ENCODE measurements at regions not wholly inside any gene's neighbourhood (a gene's known extent, or its start where the extent isn't known, plus 50 kb on each side); places are given as distances from the start of the nearest gene placed in this dataset.

DNA sequence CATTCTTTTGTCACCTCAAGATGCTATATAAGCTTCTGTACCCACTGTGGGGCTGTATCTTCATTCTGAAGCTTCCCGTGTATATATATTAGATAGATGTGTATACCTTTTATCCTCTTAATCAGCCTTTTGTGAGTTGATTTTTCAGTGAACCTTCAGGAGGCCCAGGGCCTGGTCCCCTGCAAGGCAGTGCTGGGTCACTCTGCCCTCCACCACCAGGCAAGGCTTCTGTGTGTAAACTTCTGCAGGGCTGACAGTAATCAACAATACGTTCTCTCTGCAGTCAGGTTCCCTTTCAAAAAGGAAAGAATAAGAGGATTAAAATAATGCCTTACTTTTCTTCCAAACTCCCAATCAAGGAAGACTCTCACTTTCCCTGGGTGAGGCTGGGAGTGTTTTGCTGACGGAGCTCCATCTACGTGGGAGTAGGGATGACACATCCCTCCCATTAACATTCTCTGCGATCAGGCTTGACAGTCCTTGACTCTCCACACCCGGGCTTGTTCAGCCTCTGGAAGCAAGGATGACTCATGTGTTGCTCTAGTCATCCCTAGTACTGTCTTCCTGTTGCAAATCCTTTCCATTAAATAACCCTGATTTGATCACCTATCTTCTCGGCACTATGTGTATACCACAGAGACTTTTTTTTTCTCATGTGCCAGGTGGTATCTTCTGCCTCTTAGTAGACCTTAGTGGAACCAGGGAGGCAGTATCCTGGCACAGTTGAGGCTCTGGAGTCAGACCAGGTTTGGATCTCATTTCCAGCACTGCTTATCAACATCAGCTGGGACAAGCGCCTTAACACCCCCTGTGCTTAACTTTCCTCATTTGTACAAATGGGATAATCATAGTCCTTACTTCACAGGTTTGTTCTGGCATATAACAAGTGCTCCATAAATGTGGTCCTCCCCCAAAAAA lies 70.3 kb upstream of the KCNK1 start:
- TF ChIP-seq, protein P1, sequence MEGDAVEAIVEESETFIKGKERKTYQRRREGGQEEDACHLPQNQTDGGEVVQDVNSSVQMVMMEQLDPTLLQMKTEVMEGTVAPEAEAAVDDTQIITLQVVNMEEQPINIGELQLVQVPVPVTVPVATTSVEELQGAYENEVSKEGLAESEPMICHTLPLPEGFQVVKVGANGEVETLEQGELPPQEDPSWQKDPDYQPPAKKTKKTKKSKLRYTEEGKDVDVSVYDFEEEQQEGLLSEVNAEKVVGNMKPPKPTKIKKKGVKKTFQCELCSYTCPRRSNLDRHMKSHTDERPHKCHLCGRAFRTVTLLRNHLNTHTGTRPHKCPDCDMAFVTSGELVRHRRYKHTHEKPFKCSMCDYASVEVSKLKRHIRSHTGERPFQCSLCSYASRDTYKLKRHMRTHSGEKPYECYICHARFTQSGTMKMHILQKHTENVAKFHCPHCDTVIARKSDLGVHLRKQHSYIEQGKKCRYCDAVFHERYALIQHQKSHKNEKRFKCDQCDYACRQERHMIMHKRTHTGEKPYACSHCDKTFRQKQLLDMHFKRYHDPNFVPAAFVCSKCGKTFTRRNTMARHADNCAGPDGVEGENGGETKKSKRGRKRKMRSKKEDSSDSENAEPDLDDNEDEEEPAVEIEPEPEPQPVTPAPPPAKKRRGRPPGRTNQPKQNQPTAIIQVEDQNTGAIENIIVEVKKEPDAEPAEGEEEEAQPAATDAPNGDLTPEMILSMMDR (IDR thresholded peaks at IDR 0.05 in 2 of 3, conservative IDR thresholded peaks at IDR 0.05 in 1 of 3; ENCODE audit: borderline replicate concordance in 1 of 3, insufficient read depth in 1 of 3, low read depth in 2 of 3, low read length in 2 of 3): no peak
- TF ChIP-seq SIN3A (IDR thresholded peaks at IDR 0.05; ENCODE audit: low read depth): peak; percentile 40; the same call in 1 of the 2 replicates
- peak; percentile 97 for TF ChIP-seq EGR1 (IDR thresholded peaks at IDR 0.05; ENCODE audit: low read depth)
- TF ChIP-seq EZH2phosphoT487 (IDR thresholded peaks at IDR 0.05; ENCODE audit: borderline replicate concordance): no peak
- TF ChIP-seq, protein P2, sequence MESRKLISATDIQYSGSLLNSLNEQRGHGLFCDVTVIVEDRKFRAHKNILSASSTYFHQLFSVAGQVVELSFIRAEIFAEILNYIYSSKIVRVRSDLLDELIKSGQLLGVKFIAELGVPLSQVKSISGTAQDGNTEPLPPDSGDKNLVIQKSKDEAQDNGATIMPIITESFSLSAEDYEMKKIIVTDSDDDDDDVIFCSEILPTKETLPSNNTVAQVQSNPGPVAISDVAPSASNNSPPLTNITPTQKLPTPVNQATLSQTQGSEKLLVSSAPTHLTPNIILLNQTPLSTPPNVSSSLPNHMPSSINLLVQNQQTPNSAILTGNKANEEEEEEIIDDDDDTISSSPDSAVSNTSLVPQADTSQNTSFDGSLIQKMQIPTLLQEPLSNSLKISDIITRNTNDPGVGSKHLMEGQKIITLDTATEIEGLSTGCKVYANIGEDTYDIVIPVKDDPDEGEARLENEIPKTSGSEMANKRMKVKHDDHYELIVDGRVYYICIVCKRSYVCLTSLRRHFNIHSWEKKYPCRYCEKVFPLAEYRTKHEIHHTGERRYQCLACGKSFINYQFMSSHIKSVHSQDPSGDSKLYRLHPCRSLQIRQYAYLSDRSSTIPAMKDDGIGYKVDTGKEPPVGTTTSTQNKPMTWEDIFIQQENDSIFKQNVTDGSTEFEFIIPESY (IDR thresholded peaks at IDR 0.05; ENCODE audit: extremely low read depth, insufficient replicate concordance, low read length): no peak
- TF ChIP-seq POLR2AphosphoS5 (IDR thresholded peaks at IDR 0.05; ENCODE audit: low read depth, low read length): peak; percentile 54; the same call in 1 of the 2 replicates
- peak; percentile 97 for TF ChIP-seq CBX3 (IDR thresholded peaks at IDR 0.05; ENCODE audit: low read depth)
- TF ChIP-seq EZH2 (IDR thresholded peaks at IDR 0.05): no peak
- TF ChIP-seq, protein P3, sequence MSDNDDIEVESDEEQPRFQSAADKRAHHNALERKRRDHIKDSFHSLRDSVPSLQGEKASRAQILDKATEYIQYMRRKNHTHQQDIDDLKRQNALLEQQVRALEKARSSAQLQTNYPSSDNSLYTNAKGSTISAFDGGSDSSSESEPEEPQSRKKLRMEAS (IDR thresholded peaks at IDR 0.05): peak; percentile 36; the same call in 1 of the 2 replicates
- no peak for TF ChIP-seq ZNF274 (IDR thresholded peaks at IDR 0.05; ENCODE audit: low read depth, low read length)
- TF ChIP-seq, protein P4, sequence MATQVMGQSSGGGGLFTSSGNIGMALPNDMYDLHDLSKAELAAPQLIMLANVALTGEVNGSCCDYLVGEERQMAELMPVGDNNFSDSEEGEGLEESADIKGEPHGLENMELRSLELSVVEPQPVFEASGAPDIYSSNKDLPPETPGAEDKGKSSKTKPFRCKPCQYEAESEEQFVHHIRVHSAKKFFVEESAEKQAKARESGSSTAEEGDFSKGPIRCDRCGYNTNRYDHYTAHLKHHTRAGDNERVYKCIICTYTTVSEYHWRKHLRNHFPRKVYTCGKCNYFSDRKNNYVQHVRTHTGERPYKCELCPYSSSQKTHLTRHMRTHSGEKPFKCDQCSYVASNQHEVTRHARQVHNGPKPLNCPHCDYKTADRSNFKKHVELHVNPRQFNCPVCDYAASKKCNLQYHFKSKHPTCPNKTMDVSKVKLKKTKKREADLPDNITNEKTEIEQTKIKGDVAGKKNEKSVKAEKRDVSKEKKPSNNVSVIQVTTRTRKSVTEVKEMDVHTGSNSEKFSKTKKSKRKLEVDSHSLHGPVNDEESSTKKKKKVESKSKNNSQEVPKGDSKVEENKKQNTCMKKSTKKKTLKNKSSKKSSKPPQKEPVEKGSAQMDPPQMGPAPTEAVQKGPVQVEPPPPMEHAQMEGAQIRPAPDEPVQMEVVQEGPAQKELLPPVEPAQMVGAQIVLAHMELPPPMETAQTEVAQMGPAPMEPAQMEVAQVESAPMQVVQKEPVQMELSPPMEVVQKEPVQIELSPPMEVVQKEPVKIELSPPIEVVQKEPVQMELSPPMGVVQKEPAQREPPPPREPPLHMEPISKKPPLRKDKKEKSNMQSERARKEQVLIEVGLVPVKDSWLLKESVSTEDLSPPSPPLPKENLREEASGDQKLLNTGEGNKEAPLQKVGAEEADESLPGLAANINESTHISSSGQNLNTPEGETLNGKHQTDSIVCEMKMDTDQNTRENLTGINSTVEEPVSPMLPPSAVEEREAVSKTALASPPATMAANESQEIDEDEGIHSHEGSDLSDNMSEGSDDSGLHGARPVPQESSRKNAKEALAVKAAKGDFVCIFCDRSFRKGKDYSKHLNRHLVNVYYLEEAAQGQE (IDR thresholded peaks at IDR 0.05; ENCODE audit: low read depth): no peak
- peak; percentile 34; the same call in 1 of the 2 replicates for TF ChIP-seq RAD21 (IDR thresholded peaks at IDR 0.05; ENCODE audit: low read depth)
- no peak for TF ChIP-seq POLR2A (IDR thresholded peaks at IDR 0.05; ENCODE audit: borderline replicate concordance, extremely low read depth, insufficient read depth, insufficient read length)
- TF ChIP-seq CEBPB (IDR thresholded peaks at IDR 0.05; ENCODE audit: low read depth): no peak; the same call in 1 of the 2 replicates
